ENCODE measurements at regions not wholly inside any gene's neighbourhood (a gene's known extent, or its start where the extent isn't known, plus 50 kb on each side); places are given as distances from the start of the nearest gene placed in this dataset.

- Histone ChIP-seq H3K36me3 (ENCODE audit: control insufficient read depth in 4 of 4, insufficient read depth in 3 of 4, low read depth in 1 of 4, low read length in 3 of 4) (no peaks in the 10 kb centered on the region), H3K9ac (ENCODE audit: low read depth in 1 of 2, low read length in 2 of 2) (no peak overlapping the region), H3K4me3 (ENCODE audit: low read depth in 1 of 3, low read length in 3 of 3) (no peak overlapping the region), H3K27ac (ENCODE audit: low read depth in 1 of 2, low read length in 2 of 2) (no peak overlapping the region), H3K9me3 (ENCODE audit: control insufficient read depth in 4 of 4, low read length in 3 of 4) (no peaks in the 10 kb centered on the region), H3K27me3 (ENCODE audit: control insufficient read depth in 4 of 4, insufficient read depth in 4 of 4, low read length in 3 of 4) (no peaks in the 10 kb centered on the region), H3K4me1 (ENCODE audit: control insufficient read depth in 4 of 4, insufficient read depth in 4 of 4, low read length in 3 of 4) (peaks cover 3 to 13% (median 5%) of the 10 kb centered on the region in 4 donors)
- no peak for TF ChIP-seq RAD21 (IDR thresholded peaks at IDR 0.05)
- no peak for TF ChIP-seq JUND (IDR thresholded peaks at IDR 0.05)
- no peak for TF ChIP-seq MAX (IDR thresholded peaks at IDR 0.05)
- TF ChIP-seq EGR1 (IDR thresholded peaks at IDR 0.05; ENCODE audit: low read depth in 2 of 2), result no peak
- WGBS, result 91% methylated on average over 4 of the region's 4 CpGs
- DNase-seq (ENCODE audit: low spot score), result no peak
These were observed 188.4 kb upstream of the LYZL1 start for GRCh38 chr10:29100505-29100904.

GRCh38 chr10:29102233-29102632, 186.6 kb upstream of the LYZL1 start:
- H3K27ac ChIP-seq (ENCODE audit: low read depth in 1 of 2, low read length in 2 of 2), result no peak overlapping the region
- no peaks in the 10 kb centered on the region for H3K36me3 ChIP-seq (ENCODE audit: control insufficient read depth in 4 of 4, insufficient read depth in 3 of 4, low read depth in 1 of 4, low read length in 3 of 4)
- H3K4me3 ChIP-seq (ENCODE audit: low read depth in 1 of 3, low read length in 3 of 3), result no peak overlapping the region
- H3K9ac ChIP-seq (ENCODE audit: low read depth in 1 of 2, low read length in 2 of 2), result no peak overlapping the region
- no peaks in the 10 kb centered on the region for H3K9me3 ChIP-seq (ENCODE audit: control insufficient read depth in 4 of 4, low read length in 3 of 4)
- DNase-seq (ENCODE audit: low spot score), result no peak
- peaks cover 3 to 15% (median 5%) of the 10 kb centered on the region in 4 donors for H3K4me1 ChIP-seq (ENCODE audit: control insufficient read depth in 4 of 4, insufficient read depth in 4 of 4, low read length in 3 of 4)
- 50% methylated on average over 4 of the region's 4 CpGs for WGBS
- no peaks in the 10 kb centered on the region for H3K27me3 ChIP-seq (ENCODE audit: control insufficient read depth in 4 of 4, insufficient read depth in 4 of 4, low read length in 3 of 4)
- no peak for TF ChIP-seq SP1 (IDR thresholded peaks at IDR 0.05)
- no peak for TF ChIP-seq RXRA (IDR thresholded peaks at IDR 0.05)
- TF ChIP-seq FOXA2 (IDR thresholded peaks at IDR 0.05), result no peak
- TF ChIP-seq RAD21 (IDR thresholded peaks at IDR 0.05), result no peak
- no peak for TF ChIP-seq ZBTB33 (IDR thresholded peaks at IDR 0.05)
- TF ChIP-seq ATF3 (IDR thresholded peaks at IDR 0.05), result no peak
- no peak for TF ChIP-seq HNF4A (conservative IDR thresholded peaks at IDR 0.05)
- TF ChIP-seq JUND (IDR thresholded peaks at IDR 0.05), result no peak
- no peak for TF ChIP-seq YY1 (IDR thresholded peaks at IDR 0.05)
- no peak for TF ChIP-seq REST (IDR thresholded peaks at IDR 0.05)
- TF ChIP-seq MAX (IDR thresholded peaks at IDR 0.05), result no peak
- TF ChIP-seq NR2F2 (IDR thresholded peaks at IDR 0.05), result no peak
- no peak for TF ChIP-seq GABPA (IDR thresholded peaks at IDR 0.05 in 1 of 2, conservative IDR thresholded peaks at IDR 0.05 in 1 of 2)
- no peak for TF ChIP-seq FOXA1 (IDR thresholded peaks at IDR 0.05)
- TF ChIP-seq EGR1 (IDR thresholded peaks at IDR 0.05; ENCODE audit: low read depth in 2 of 2), result no peak
